CD4-positive, alpha-beta T cell treated with Interferon gamma for 1 hour (primary cell): ENCODE measurements at regions not wholly inside any gene's neighbourhood (a gene's known extent, or its start where the extent isn't known, plus 50 kb on each side); places are given as distances from the start of the nearest gene placed in this dataset.
"Not testable (repeated sequence)": the region's sequence is repeated elsewhere in the genome, so short reads cannot be mapped to it uniquely, and the experiment has no call there.

ENCODE experiments used
- DNase-seq: peaks from one replicate; pipeline ENCODE4 v3.0.0-alpha.2; 2020

DNA sequence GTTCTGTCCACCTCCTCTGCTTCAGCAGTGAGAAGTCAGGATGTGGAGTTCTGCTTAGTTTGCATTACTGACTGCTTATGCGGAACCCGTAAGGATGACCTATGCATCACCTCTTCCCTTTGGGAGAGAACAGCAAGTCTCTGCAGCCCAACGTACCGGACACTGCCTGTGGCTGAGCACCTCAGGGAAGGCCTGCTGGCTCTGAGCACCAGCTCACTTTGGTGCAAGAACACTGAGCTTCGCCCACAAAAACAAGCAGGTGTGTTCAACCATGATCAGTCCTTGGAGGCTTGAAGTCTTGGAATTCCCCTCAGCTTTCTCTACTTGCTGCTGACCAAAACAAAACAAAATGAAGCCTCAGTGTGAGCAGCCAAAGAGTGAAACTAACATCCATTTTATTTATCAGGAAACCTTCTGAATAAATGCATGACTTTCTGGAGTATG lies 52.7 kb upstream of the NCK2 start:
- DNase-seq, result no peak

- no peak for DNase-seq
Measured at GRCh38 chr2:105690566-105690965, 54.1 kb upstream of the NCK2 start.

DNA sequence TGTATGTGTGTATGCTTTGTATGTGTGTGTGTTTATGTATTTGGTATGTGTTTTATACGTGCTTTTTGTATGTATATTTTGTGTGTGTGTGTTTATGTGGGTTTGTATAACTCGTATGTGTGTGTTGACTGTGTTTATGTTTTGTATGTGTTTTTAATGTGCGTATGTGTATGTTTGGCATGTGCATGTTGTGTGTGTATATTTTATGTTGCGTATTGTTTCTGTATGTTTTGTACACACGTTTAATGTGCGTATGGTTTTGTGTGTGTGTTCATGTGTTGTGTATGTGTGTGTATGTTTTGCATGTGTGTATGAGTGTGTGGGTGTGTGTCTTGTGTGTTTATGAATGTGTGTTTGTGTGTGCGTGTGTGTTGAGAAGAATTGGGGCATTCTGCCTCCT lies 55.2 kb upstream of the NCK2 start:
- DNase-seq, result no peak

GRCh38 chr2:105688946-105689345 lies 55.8 kb upstream of the NCK2 start:
- DNase-seq, result no peak

DNA sequence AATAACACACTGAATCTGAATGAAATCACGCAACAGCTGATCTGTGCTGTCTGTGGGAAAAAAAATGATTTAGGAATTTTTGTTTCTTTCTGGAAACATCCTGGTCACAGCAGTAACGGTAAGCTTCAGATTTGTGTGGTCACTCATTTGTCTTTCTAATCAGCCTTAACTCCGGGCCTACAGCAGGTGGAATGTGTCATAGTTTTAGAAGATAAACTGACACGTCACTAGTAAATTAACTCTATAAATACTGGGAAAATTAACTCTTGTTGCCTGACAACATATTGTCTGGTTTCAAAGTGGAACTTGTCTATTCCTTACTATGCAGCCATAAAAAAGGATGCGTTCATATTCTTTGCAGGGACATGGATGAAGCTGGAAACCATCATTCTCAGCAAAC lies 58.1 kb upstream of the NCK2 start:
- DNase-seq, result no peak

DNA sequence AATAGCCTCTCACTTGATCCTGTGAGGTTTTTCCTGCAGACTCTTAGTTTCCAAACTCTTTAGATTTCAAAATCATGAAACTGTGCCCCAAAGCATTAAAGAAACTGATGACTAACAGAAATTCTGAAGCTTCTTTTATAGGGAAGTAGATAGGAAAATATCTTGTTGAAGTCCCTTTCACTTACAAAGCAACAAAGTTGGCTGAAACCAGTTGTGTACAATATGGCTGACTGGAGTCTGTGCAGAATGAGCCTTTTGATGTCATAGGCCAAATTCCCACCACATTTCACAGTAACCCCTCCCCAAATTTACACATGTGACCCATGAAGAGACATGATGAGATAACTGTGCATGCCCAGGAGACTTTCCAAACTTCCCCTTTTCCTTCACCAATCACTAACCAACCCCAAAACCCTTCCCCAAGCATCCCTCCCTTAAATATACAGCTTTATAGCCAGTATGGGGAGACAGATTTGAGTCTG lies 61.7 kb upstream of the NCK2 start:
- no peak for DNase-seq

DNA sequence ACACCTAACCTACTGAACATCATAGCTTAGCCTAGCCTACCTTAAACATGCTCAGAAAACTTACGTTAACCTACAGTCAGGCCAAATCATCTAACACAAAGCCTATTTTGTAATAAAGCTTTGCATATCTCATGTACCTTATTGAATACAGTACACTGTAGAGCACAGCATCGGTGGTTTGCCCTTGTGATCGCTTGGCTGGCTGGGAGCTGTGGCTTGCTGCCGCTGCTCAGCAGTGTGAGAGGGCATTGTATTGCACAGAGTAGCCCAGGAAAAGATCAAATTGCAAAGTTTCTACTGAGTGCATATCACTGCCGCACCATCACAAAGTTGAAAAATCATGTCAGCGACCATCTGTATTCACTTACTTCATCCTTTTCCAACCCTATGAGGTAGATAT lies 62.3 kb upstream of the NCK2 start:
- no peak for DNase-seq

- DNase-seq, result no peak
Measured at GRCh38 chr2:105681927-105682326, 62.8 kb upstream of the NCK2 start.

GRCh38 chr2:105680357-105680756 lies 64.4 kb upstream of the NCK2 start:
- DNase-seq, result no peak

- DNase-seq, result no peak
Measured at GRCh38 chr2:105678346-105678745, 66.4 kb upstream of the NCK2 start.

DNA sequence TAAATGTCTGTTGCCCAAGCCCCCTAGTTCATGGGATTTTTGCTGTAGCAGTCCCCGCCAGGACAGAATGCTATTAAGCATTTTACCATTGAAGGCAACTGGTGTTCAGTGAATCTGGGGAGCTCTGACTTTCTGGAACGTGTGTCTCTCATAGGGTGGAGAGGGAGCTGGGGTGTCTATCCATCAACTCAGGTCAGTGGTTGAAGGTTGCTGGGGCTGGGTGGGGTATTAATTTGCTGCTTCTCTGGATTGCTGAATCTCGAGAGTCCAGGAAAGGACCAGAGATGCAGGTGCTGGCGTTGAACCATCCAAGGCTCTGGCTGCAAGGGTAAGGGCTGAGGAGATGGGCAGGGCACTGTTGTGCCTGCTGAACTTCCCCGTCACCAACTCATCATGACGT lies 66.8 kb upstream of the NCK2 start:
- DNase-seq, result no peak

DNA sequence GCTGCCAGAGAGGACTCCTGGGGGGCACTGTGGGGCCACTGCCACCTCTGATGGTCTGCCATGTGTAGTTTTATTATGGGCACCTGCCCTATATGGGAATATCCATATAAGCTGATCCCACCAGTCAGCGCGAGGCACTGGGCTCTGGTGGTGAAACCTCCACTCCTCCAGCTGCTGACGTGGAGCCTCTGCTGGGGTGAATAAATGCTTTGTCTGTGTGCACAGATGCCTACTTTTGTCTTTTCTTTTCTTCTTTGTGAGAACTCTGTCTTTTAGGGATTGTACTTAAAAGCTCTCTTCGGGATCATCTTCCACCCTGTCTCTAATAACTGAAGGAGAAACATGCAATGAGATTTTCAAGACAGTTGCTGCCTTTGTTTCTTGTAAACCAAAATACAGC lies 68.9 kb upstream of the NCK2 start:
- DNase-seq, result no peak

GRCh38 chr2:105674859-105675541 lies 69.7 kb upstream of the NCK2 start:
- DNase-seq, result no peak

- no peak for DNase-seq
Measured at GRCh38 chr2:105674401-105674800, 70.3 kb upstream of the NCK2 start.

DNA sequence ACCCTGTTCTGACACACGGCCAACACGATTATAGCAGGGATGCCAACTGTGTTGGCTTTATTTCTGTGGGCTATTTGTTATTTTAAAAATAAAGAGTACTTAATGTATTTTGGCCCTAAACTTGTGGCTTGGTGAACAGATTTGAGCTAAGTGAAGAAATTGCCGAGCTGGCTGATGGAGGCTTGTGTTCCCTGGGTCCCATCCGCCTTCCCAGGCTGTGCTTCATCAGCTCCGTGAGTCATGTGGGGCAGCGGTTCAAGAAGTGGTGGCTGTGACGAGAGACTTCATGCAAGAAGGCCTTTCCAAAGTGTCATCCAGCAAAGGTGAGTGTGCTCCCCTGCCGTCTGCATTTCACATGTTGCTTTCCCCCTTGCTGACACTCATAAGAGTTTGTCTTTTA lies 73.6 kb upstream of the NCK2 start:
- DNase-seq, result no peak

DNA sequence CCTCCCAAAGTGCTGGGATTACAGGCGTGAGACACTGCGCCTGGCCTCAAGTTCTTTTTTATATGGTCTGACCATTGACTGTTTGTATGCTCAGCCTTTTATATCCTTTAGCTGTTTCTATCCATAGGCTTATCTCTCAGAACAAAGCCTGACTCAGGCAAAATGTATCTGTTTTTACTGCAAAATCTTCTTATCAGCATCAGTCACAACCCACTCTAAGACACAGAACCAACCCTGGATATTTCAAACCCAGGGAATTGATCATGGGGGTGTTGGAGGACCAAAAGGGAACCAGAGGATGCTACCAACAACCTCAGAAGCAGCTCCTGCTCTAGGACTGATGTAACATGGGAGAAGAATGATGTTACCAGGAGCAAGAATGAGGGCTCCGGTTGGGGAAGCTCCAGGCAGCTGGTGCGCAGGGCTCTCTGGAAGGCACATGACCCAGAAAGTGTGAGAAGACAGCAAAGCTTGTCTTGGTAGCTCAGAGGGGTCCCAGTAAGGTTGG lies 75.3 kb upstream of the NCK2 start:
- DNase-seq, result no peak

DNA sequence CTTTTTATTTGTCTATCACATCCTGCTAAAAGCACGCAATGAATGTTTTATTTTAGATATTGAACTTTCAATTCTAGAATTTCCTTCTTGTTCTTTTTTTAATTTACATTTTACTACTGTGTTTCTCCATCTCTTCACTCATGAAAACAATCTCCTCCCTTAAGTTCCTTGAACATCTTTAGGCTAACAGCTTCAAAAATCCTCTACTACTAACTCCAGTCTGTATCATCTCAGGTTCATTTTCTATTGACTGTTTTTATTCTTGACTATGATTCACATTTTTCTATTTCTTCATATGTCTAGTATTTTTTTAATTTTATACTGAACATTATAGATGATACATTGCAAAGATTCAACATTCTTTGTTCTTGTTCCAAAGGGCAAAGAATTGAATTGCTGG lies 79.2 kb upstream of the NCK2 start:
- no peak for DNase-seq

DNA sequence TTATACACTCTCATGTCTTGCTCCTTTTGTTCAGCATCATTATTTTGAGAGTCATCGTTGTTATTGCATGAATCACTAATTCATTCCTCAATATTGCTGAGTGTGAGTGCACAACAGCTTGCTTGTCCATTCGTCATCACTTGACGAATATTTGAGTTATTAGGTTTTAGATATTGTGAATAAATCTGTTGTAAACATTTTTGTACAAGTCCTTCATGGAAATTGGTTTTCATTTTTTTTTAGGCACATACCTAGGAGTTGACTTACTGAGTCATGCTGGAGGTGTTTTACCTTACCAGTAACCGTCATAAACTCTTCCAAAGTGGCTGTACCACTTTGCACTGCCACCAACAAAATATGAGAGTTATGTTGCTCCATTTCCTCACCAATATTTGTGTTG lies 84.2 kb upstream of the NCK2 start:
- DNase-seq, result no peak

DNA sequence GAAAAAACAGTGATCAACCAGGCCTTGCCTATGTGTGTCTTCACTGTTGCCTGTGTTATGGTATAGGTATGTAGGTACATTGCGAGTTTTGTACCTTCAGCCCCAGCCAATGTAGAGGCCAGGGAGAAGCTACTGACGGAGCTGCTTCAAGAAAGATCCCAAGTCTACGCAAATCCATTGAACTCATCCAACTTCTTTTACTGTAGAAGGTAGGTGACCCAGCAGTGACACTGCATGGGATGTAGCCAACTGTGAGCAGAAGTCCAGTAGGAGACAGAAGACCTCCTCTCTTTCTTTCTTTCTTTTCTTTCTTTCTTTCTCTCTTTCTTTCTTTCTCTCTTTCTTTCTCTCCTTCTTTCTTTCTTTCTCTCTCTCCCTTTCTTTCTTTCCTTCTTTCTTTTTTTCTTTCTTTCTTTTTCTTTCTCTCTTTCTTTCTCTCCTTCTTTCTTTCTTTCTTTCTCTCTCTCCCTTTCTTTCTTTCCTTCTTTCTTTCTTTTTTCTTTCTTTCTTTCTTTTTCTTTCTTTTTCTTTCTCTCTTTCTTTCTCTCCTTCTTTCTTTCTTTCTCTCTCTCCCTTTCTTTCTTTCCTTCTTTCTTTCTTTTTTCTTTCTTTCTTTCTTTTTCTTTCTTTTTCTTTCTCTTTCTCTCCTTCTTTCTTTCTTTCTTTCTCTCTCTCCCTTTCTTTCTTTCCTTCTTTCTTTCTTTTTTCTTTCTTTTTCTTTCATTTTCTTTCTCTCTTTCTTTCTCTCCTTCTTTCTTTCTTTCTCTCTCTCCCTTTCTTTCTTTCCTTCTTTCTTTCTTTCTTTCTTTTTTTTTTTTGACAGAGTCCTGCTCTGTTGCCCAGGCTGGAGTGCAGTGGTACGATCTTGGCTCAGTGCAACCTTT lies 88.7 kb upstream of the NCK2 start:
- DNase-seq, result not testable (repeated sequence)

GRCh38 chr2:105655244-105655643 lies 89.5 kb upstream of the NCK2 start:
- DNase-seq, result no peak

- no peak for DNase-seq
Measured at GRCh38 chr2:105654474-105655004, 90.2 kb upstream of the NCK2 start.

- DNase-seq, result no peak
Measured at GRCh38 chr2:105653302-105653701, 91.4 kb upstream of the NCK2 start.

- no peak for DNase-seq
Measured at GRCh38 chr2:105652014-105652796, 92.5 kb upstream of the NCK2 start.
